ENCODE measurements at regions not wholly inside any gene's neighbourhood (a gene's known extent, or its start where the extent isn't known, plus 50 kb on each side); places are given as distances from the start of the nearest gene placed in this dataset.

- TF ChIP-seq, protein P1, sequence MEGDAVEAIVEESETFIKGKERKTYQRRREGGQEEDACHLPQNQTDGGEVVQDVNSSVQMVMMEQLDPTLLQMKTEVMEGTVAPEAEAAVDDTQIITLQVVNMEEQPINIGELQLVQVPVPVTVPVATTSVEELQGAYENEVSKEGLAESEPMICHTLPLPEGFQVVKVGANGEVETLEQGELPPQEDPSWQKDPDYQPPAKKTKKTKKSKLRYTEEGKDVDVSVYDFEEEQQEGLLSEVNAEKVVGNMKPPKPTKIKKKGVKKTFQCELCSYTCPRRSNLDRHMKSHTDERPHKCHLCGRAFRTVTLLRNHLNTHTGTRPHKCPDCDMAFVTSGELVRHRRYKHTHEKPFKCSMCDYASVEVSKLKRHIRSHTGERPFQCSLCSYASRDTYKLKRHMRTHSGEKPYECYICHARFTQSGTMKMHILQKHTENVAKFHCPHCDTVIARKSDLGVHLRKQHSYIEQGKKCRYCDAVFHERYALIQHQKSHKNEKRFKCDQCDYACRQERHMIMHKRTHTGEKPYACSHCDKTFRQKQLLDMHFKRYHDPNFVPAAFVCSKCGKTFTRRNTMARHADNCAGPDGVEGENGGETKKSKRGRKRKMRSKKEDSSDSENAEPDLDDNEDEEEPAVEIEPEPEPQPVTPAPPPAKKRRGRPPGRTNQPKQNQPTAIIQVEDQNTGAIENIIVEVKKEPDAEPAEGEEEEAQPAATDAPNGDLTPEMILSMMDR (IDR thresholded peaks at IDR 0.05; ENCODE audit: insufficient read depth, missing control alignments) = no peak
- FAIRE-seq = no peak
Measured at GRCh38 chr13:64928696-64929499, 2301.2 kb downstream of the PCDH9 start.

DNA sequence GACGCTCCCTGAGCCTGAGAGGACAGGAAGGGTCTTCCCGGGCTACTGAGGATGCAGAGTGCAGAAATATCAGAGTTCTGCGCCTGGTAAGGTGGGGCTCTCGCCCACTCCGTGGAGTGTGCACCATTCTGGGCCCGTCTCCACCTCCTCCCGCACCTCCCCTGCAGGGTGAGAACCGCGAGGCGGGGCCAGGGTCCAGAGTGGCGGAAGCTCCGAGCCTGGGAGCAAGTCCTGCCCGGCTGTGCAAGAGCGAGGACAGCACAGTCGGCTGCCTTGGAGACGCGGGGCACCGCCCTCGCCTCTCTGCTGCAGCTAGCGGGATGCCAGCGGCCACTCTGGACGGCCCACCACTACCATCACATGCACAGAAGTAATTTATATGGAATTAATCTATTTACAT is 2304.4 kb downstream of the PCDH9 start:
- TF ChIP-seq, protein P1 (IDR thresholded peaks at IDR 0.05; ENCODE audit: insufficient read depth, missing control alignments) = no peak
- FAIRE-seq (no peak), DNase-seq (ENCODE audit: insufficient read length, low spot score) (no peak)

More at GRCh38 chr13:64928696-64929499, 2301.2 kb downstream of the PCDH9 start:
- no peak for DNase-seq (ENCODE audit: insufficient read length, low spot score)

DNA sequence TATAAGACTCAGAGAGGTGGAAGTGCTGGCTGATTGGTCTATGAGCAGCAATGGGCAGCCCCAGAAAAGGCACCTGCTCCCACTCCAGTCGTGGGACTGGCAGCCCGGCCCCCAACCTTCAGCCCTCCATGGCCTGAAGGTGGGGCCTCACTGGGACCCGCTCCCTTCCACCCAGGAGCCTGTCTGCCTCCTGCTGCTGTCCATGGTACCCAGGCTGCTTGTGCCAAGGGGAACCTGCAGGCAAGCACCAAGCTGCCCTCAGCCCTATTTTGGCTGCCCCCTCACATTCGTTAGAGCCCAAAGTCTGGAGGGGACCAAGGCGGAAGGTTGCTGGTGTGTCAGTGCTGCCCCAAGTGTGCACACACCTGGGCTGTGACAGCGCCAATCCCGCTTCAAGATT is 2304.9 kb downstream of the PCDH9 start:
- no peak for FAIRE-seq

DNA sequence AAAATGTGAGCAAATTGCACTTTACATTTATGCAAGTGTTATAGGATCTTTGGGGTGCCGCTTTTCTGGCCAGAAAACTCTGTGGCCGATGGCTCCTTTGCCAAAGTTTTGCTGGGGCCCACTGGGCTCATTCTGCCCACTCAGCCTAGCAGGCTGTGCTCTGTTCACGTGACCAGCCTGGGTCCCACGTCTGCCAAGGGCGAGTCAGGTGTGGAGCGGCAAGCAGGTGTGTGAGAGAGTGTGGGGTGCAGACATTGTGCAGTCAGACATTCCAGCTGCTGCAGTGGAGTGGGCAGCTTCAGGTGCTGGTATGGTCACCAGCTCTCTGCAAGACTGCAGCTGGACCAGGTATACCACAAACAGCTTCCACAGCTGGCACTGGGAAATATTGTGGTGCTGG is 2305.7 kb downstream of the PCDH9 start:
- TF ChIP-seq, protein P1 (IDR thresholded peaks at IDR 0.05; ENCODE audit: insufficient read depth, missing control alignments) = no peak
- FAIRE-seq = no peak

More for the DNA sequence above, 2304.9 kb downstream of the PCDH9 start:
- DNase-seq (ENCODE audit: insufficient read length, low spot score) = no peak
- TF ChIP-seq, protein P1 (IDR thresholded peaks at IDR 0.05; ENCODE audit: insufficient read depth, missing control alignments) = no peak

GRCh38 chr13:64917566-64917965 is 2312.6 kb downstream of the PCDH9 start:
- no peak for FAIRE-seq
- TF ChIP-seq, protein P1 (IDR thresholded peaks at IDR 0.05; ENCODE audit: insufficient read depth, missing control alignments) = no peak
- DNase-seq (ENCODE audit: insufficient read length, low spot score) = no peak

More for the DNA sequence above, 2305.7 kb downstream of the PCDH9 start:
- no peak for DNase-seq (ENCODE audit: insufficient read length, low spot score)

- TF ChIP-seq, protein P1 (IDR thresholded peaks at IDR 0.05; ENCODE audit: insufficient read depth, missing control alignments) = no peak
- no peak for DNase-seq (ENCODE audit: insufficient read length, low spot score)
- no peak for FAIRE-seq
Measured at GRCh38 chr13:64912141-64912540, 2318.0 kb downstream of the PCDH9 start.

- TF ChIP-seq, protein P1 (IDR thresholded peaks at IDR 0.05; ENCODE audit: insufficient read depth, missing control alignments) = no peak
- FAIRE-seq (no peak), DNase-seq (ENCODE audit: insufficient read length, low spot score) (no peak)
Measured at GRCh38 chr13:64910096-64910495, 2320.0 kb downstream of the PCDH9 start.
